ENCODE measurements at regions not wholly inside any gene's neighbourhood (a gene's known extent, or its start where the extent isn't known, plus 50 kb on each side); places are given as distances from the start of the nearest gene placed in this dataset.

DNA sequence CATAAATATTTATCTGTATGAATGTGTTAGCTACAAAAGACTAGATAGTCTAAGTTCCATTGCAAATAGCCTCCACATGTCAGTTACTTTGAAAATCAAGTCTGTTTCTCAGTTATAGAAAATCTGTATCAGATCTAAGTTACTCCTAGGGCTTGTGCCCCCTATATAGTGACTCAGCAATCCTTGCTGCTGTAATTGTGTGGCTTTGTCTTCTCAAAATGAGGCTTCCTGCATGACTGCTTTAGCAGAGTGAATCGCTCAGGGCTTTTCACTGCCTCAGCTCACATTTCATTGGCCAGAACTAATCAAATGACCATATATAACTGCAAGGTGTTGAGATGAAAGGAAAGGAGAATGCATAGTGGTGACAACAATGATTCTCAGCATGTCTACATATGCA is 552.2 kb upstream of the STXBP6 start:
- Histone ChIP-seq H3K9me3 (ENCODE audit: insufficient read depth, low read depth, low read length) (peaks cover 7% of the 10 kb centered on the region), H3K4me1 (ENCODE audit: insufficient read depth, low read length) (no peaks in the 10 kb centered on the region), H3K27ac (ENCODE audit: low read depth, low read length) (no peak overlapping the region), H3K36me3 (ENCODE audit: insufficient read depth, low read length) (no peaks in the 10 kb centered on the region), H3K79me2 (ENCODE audit: insufficient read depth, low read length) (no peaks in the 10 kb centered on the region), H3K4me2 (ENCODE audit: low read length) (no peak overlapping the region), H3K27me3 (ENCODE audit: insufficient read depth, low read length) (no peaks in the 10 kb centered on the region), H2AFZ (ENCODE audit: low read depth, low read length) (no peak overlapping the region), H3K4me3 (ENCODE audit: insufficient read depth, low read depth, low read length) (no peak overlapping the region), H4K20me1 (ENCODE audit: insufficient read depth, low read length) (no peaks in the 10 kb centered on the region), H3K9ac (ENCODE audit: low read length) (no peak overlapping the region)
- Mint-ChIP-seq H3K27me3 (ENCODE audit: low read depth, unreplicated experiment) (no peaks in the 10 kb centered on the region), H3K4me1 (ENCODE audit: low read depth, unreplicated experiment) (peaks cover 1% of the 10 kb centered on the region), H3K27ac (ENCODE audit: unreplicated experiment) (no peak overlapping the region), H3K9me3 (ENCODE audit: unreplicated experiment) (no peaks in the 10 kb centered on the region), H3K4me3 (ENCODE audit: unreplicated experiment) (no peak overlapping the region), H3K36me3 (ENCODE audit: low read depth, unreplicated experiment) (no peaks in the 10 kb centered on the region)
- FAIRE-seq (no peak), DNase-seq (ENCODE audit: low read depth) (no peak)
- no peak for TF ChIP-seq CTCF (IDR thresholded peaks at IDR 0.05; ENCODE audit: insufficient read depth, low read depth, low read length)
- no peak for TF ChIP-seq EZH2 (IDR thresholded peaks at IDR 0.05; ENCODE audit: insufficient read depth, low read length)

DNA sequence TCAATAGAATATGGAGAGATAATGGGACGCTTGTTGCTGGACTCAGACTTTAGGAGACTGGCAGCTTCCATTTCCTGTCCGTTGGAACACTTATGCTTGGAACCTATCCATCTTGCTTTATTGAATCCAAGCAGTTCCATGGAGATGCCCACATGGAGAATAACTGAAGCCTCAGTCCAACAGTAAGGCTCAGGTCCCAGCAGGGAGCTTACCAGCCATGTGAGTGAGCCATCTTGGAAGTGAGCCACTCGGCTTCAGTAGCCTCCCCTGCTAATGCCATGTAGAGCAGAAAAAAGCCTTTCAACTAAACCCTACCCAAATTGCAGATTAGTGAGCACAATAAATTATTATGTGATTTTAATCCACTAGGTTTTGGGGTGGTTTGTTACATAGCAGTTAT is 538.8 kb upstream of the STXBP6 start:
- H3K4me1 ChIP-seq (ENCODE audit: insufficient read depth, low read length): no peaks in the 10 kb centered on the region
- Mint-ChIP-seq H3K36me3 (ENCODE audit: low read depth, unreplicated experiment) (no peaks in the 10 kb centered on the region), H3K27ac (ENCODE audit: unreplicated experiment) (no peak overlapping the region), H3K27me3 (ENCODE audit: low read depth, unreplicated experiment) (no peaks in the 10 kb centered on the region), H3K4me3 (ENCODE audit: unreplicated experiment) (no peak overlapping the region), H3K9me3 (ENCODE audit: unreplicated experiment) (no peaks in the 10 kb centered on the region), H3K4me1 (ENCODE audit: low read depth, unreplicated experiment) (no peaks in the 10 kb centered on the region)
- no peak for TF ChIP-seq EZH2 (IDR thresholded peaks at IDR 0.05; ENCODE audit: insufficient read depth, low read length)
- no peak for TF ChIP-seq CTCF (IDR thresholded peaks at IDR 0.05; ENCODE audit: insufficient read depth, low read depth, low read length)
- no peaks in the 10 kb centered on the region for H3K27me3 ChIP-seq (ENCODE audit: insufficient read depth, low read length)
- peaks cover 3% of the 10 kb centered on the region for H3K9me3 ChIP-seq (ENCODE audit: insufficient read depth, low read depth, low read length)
- H3K79me2 ChIP-seq (ENCODE audit: insufficient read depth, low read length): no peaks in the 10 kb centered on the region
- DNase-seq (ENCODE audit: low read depth) (no peak), FAIRE-seq (no peak)
- H3K36me3 ChIP-seq (ENCODE audit: insufficient read depth, low read length): no peaks in the 10 kb centered on the region
- H3K4me3 ChIP-seq (ENCODE audit: insufficient read depth, low read depth, low read length): no peak overlapping the region
- H3K4me2 ChIP-seq (ENCODE audit: low read length): no peak overlapping the region
- H3K9ac ChIP-seq (ENCODE audit: low read length): no peak overlapping the region
- H3K27ac ChIP-seq (ENCODE audit: low read depth, low read length): no peak overlapping the region
- H2AFZ ChIP-seq (ENCODE audit: low read depth, low read length): no peak overlapping the region
- no peaks in the 10 kb centered on the region for H4K20me1 ChIP-seq (ENCODE audit: insufficient read depth, low read length)

DNA sequence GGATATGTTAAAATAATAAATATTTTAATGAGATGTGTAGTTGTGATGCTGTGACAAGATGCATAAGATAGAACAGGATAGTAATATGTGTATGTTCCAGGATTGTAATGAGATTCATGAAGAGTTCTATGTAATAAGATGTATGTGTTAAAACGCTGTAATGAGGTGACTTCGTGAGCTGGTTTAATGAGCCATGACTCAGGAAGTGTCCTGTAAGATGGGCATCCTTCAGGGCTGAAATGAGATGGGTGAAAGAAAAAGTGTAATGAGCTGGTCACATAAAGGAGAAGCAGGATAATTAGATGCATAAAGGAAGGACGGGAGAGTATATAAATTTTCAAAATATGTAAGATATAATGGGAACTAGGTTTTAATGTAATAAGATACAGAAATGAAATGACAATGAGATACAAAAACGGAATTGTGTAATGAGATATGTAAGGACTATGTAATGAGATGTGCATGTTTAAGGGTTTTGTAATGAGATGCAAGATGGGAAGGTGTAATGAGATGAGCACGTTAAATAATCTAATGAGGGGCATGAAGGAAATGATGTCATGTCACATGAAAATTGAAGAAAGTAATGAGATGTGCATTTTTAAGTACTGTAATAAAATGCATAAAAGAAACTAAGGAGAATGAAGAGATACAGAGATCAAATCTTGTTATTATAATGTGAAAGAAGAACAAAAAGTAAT is 524.8 kb upstream of the STXBP6 start:
- Mint-ChIP-seq H3K27ac (ENCODE audit: unreplicated experiment) (no peak overlapping the region), H3K9me3 (ENCODE audit: unreplicated experiment) (no peaks in the 10 kb centered on the region), H3K4me1 (ENCODE audit: low read depth, unreplicated experiment) (no peaks in the 10 kb centered on the region), H3K36me3 (ENCODE audit: low read depth, unreplicated experiment) (no peaks in the 10 kb centered on the region), H3K27me3 (ENCODE audit: low read depth, unreplicated experiment) (no peaks in the 10 kb centered on the region), H3K4me3 (ENCODE audit: unreplicated experiment) (no peak overlapping the region)
- Histone ChIP-seq H3K4me3 (ENCODE audit: insufficient read depth, low read depth, low read length) (no peak overlapping the region), H3K79me2 (ENCODE audit: insufficient read depth, low read length) (no peaks in the 10 kb centered on the region), H3K27me3 (ENCODE audit: insufficient read depth, low read length) (no peaks in the 10 kb centered on the region), H3K9ac (ENCODE audit: low read length) (no peak overlapping the region), H2AFZ (ENCODE audit: low read depth, low read length) (no peak overlapping the region), H3K4me2 (ENCODE audit: low read length) (no peak overlapping the region), H3K4me1 (ENCODE audit: insufficient read depth, low read length) (no peaks in the 10 kb centered on the region), H4K20me1 (ENCODE audit: insufficient read depth, low read length) (no peaks in the 10 kb centered on the region), H3K9me3 (ENCODE audit: insufficient read depth, low read depth, low read length) (peaks cover 9% of the 10 kb centered on the region), H3K36me3 (ENCODE audit: insufficient read depth, low read length) (no peaks in the 10 kb centered on the region), H3K27ac (ENCODE audit: low read depth, low read length) (no peak overlapping the region)
- DNase-seq (ENCODE audit: low read depth) (no peak), FAIRE-seq (no peak)
- TF ChIP-seq EZH2 (IDR thresholded peaks at IDR 0.05; ENCODE audit: insufficient read depth, low read length) (no peak), CTCF (IDR thresholded peaks at IDR 0.05; ENCODE audit: insufficient read depth, low read depth, low read length) (no peak)

All from astrocyte (in vitro differentiated cells and primary cell).